ENCODE measurements at regions not wholly inside any gene's neighbourhood (a gene's known extent, or its start where the extent isn't known, plus 50 kb on each side); places are given as distances from the start of the nearest gene placed in this dataset.

DNA sequence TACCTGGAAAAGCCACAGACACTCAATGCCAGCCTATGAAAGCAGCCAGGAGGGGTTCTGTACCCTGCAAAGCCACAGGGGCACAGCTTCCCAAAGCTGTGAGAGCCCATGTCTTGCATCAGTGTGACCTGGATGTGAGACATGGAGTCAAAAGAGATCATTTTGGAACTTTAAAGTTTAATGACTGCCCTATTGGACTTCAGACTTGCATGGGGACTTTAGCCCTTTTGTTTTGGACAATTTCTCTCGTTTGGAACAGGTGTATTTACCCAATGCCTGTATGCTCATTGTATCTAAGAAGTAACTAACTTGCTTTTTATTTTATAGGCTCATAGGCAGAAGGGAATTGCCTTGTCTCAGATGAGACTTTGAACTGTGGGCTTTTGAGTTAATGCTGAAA lies 244.9 kb upstream of the TYRP1 start:
- no peak for ATAC-seq
- CTCF ChIA-PET, result no interaction called here
- TF ChIP-seq RFX5 (IDR thresholded peaks at IDR 0.05) (no peak), POLR2AphosphoS2 (conservative IDR thresholded peaks at IDR 0.05; ENCODE audit: low read length) (no peak), KDM5A (IDR thresholded peaks at IDR 0.05) (no peak), RCOR1 (IDR thresholded peaks at IDR 0.05; ENCODE audit: low read depth, low read length) (no peak), ZNF302 (CRISPR knock-in tag; IDR thresholded peaks at IDR 0.05) (no peak), HEYL (CRISPR knock-in tag; IDR thresholded peaks at IDR 0.05) (no peak), ZC3H11A (IDR thresholded peaks at IDR 0.05) (no peak)
- TF ChIP-seq, protein P1, sequence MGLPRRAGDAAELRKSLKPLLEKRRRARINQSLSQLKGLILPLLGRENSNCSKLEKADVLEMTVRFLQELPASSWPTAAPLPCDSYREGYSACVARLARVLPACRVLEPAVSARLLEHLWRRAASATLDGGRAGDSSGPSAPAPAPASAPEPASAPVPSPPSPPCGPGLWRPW (IDR thresholded peaks at IDR 0.05), result no peak
- TF ChIP-seq, protein P2, sequence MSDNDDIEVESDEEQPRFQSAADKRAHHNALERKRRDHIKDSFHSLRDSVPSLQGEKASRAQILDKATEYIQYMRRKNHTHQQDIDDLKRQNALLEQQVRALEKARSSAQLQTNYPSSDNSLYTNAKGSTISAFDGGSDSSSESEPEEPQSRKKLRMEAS (IDR thresholded peaks at IDR 0.05), result no peak
- TF ChIP-seq, protein P3, sequence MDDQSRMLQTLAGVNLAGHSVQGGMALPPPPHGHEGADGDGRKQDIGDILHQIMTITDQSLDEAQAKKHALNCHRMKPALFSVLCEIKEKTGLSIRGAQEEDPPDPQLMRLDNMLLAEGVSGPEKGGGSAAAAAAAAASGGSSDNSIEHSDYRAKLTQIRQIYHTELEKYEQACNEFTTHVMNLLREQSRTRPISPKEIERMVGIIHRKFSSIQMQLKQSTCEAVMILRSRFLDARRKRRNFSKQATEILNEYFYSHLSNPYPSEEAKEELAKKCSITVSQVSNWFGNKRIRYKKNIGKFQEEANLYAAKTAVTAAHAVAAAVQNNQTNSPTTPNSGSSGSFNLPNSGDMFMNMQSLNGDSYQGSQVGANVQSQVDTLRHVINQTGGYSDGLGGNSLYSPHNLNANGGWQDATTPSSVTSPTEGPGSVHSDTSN (IDR thresholded peaks at IDR 0.05), result no peak

DNA sequence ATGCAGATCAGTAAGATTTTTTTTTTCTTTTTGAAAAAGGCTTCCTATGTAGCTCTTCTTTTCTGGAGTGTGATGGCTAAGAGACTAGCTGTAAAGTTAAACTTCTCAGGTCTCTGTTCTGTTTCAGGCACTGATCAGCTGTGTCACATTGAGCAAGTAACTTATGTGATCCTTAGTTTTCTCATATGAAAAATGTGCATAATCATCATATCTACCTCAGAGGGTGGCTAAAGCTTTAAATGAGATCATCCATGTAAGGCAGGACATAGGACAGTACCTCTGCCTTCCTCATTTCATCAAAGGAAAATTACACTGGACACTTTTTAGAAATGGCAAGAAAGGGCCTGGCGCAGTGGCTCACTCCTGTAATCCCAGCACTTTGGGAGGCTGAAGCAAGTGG lies 235.9 kb upstream of the TYRP1 start:
- Histone ChIP-seq H3K4me3 (no peak overlapping the region), H3K9me3 (no peaks in the 10 kb centered on the region), H3K4me2 (no peak overlapping the region), H3K27ac (no peak overlapping the region), H3K4me1 (no peaks in the 10 kb centered on the region)
- ATAC-seq (no peak), FAIRE-seq (no peak), DNase-seq (ENCODE audit: low read depth in 1 of 2, low spot score in 1 of 2) (no peak)
- ChIA-PET CTCF (no interaction called here), POLR2A (no interaction called here)
- 18% methylated on average over 1 of the region's 1 CpG for WGBS (ENCODE audit: missing lambda C conversion rate)
- TF ChIP-seq RNF2 (IDR thresholded peaks at IDR 0.05; ENCODE audit: borderline replicate concordance, low read depth) (no peak), POLR2AphosphoS2 (conservative IDR thresholded peaks at IDR 0.05; ENCODE audit: low read length) (no peak), EHF (CRISPR knock-in tag; IDR thresholded peaks at IDR 0.05) (no peak), MAFK (IDR thresholded peaks at IDR 0.05; ENCODE audit: partially characterized antibody) (peak; percentile 61)

More for the DNA sequence above, 244.9 kb upstream of the TYRP1 start:
- no peaks in the 10 kb centered on the region for H3K9me3 ChIP-seq
- no peaks in the 10 kb centered on the region for H3K4me1 ChIP-seq
- WGBS (ENCODE audit: missing lambda C conversion rate), result 5% methylated on average over 1 of the region's 1 CpG
- POLR2A ChIA-PET, result no interaction called here
- no peak overlapping the region for H3K4me3 ChIP-seq
- DNase-seq (ENCODE audit: low read depth in 1 of 2, low spot score in 1 of 2) (no peak), FAIRE-seq (no peak)
- no peak overlapping the region for H3K4me2 ChIP-seq
- no peak overlapping the region for H3K27ac ChIP-seq

DNA sequence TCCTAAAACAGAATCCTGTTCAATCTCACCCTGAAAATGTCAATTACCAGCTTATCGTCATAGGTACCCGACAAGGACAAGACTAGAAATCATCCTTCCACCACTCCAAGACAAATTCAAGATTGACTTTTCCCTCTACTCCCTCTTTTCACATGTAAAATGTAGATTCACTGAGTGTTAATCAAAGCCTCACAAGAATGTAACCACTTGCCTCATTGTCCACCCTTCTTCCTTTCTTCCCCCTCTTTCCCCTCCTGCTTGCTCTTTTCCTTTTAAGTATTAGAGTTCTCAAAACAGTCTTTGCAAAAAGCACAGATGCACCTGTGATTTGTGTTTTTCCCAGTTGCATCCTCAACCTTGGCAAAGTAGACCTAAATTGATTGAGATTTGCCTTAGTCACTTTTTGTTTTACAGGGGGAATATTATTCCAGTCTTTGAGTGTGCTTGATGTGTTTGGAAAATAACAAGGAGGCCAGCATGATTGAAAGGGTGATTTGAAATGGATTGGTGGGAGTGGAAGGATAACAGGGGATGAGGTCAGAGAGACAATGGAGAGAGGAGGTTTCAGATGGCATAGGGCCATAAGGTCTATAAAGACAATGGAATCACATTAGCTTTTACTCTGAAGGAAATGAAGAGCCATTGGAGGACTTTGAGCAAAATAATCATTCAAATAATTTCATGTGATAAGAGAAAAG lies 231.3 kb upstream of the TYRP1 start:
- H3K4me3 ChIP-seq, result no peak overlapping the region
- TF ChIP-seq CHD2 (IDR thresholded peaks at IDR 0.05; ENCODE audit: low read length, partially characterized antibody) (no peak), ZSCAN20 (CRISPR knock-in tag; IDR thresholded peaks at IDR 0.05) (no peak), KDM1A (IDR thresholded peaks at IDR 0.05; ENCODE audit: low read depth) (no peak), HOXA7 (CRISPR knock-in tag; IDR thresholded peaks at IDR 0.05) (no peak), NFE2L2 (conservative IDR thresholded peaks at IDR 0.05; ENCODE audit: low read length) (no peak), HOXB13 (CRISPR knock-in tag; IDR thresholded peaks at IDR 0.05; ENCODE audit: low read depth) (no peak), NR3C1 (IDR thresholded peaks at IDR 0.05) (no peak)
- TF ChIP-seq, protein P4, sequence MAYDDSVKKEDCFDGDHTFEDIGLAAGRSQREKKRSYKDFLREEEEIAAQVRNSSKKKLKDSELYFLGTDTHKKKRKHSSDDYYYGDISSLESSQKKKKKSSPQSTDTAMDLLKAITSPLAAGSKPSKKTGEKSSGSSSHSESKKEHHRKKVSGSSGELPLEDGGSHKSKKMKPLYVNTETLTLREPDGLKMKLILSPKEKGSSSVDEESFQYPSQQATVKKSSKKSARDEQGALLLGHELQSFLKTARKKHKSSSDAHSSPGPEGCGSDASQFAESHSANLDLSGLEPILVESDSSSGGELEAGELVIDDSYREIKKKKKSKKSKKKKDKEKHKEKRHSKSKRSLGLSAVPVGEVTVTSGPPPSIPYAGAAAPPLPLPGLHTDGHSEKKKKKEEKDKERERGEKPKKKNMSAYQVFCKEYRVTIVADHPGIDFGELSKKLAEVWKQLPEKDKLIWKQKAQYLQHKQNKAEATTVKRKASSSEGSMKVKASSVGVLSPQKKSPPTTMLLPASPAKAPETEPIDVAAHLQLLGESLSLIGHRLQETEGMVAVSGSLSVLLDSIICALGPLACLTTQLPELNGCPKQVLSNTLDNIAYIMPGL (CRISPR knock-in tag; IDR thresholded peaks at IDR 0.05; ENCODE audit: borderline replicate concordance), result no peak
- TF ChIP-seq, protein P5, sequence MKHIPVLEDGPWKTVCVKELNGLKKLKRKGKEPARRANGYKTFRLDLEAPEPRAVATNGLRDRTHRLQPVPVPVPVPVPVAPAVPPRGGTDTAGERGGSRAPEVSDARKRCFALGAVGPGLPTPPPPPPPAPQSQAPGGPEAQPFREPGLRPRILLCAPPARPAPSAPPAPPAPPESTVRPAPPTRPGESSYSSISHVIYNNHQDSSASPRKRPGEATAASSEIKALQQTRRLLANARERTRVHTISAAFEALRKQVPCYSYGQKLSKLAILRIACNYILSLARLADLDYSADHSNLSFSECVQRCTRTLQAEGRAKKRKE (CRISPR knock-in tag; IDR thresholded peaks at IDR 0.05; ENCODE audit: low read depth), result no peak
- ChIA-PET POLR2A (no interaction called here), CTCF (no interaction called here)
- no peak overlapping the region for H3K27ac ChIP-seq
- ATAC-seq, result no peak
- WGBS (ENCODE audit: missing lambda C conversion rate), result 33% methylated on average over 2 of the region's 2 CpGs
- FAIRE-seq, result no peak
- no peak overlapping the region for H3K4me2 ChIP-seq
- no peaks in the 10 kb centered on the region for H3K9me3 ChIP-seq
- H3K4me1 ChIP-seq, result no peaks in the 10 kb centered on the region
- DNase-seq (ENCODE audit: low read depth in 1 of 2, low spot score in 1 of 2), result no peak

Data from A549 (cell line).